HG02759 (cell line): ENCODE measurements at regions not wholly inside any gene's neighbourhood (a gene's known extent, or its start where the extent isn't known, plus 50 kb on each side); places are given as distances from the start of the nearest gene placed in this dataset.
"Not testable (repeated sequence)": the region's sequence is repeated elsewhere in the genome, so short reads cannot be mapped to it uniquely, and the experiment has no call there.

Source experiments
- ATAC-seq: cut with Tn5 transposase; IDR thresholded peaks from one replicate; pipeline ENCODE4 v1.9.1; 2021; ENCODE audit warnings: mild to moderate bottlenecking, moderate library complexity; ENCODE audit not compliant: unreplicated experiment

- peak; percentile 82 for ATAC-seq
Observed at GRCh38 chr7:10412422-10413019, 561.2 kb upstream of the PHF14 start.

- no peak for ATAC-seq
Observed at GRCh38 chr7:10418985-10419384, 554.7 kb upstream of the PHF14 start.

GRCh38 chr7:10429031-10429430 lies 544.6 kb upstream of the PHF14 start:
- ATAC-seq: no peak

- no peak for ATAC-seq
Observed at GRCh38 chr7:10429511-10429910, 544.2 kb upstream of the PHF14 start.

GRCh38 chr7:10436302-10436701 lies 537.4 kb upstream of the PHF14 start:
- no peak for ATAC-seq

- ATAC-seq: no peak
Observed at GRCh38 chr7:10439027-10439426, 534.6 kb upstream of the PHF14 start.

GRCh38 chr7:10455936-10456335 lies 517.7 kb upstream of the PHF14 start:
- no peak for ATAC-seq

GRCh38 chr7:10460474-10460873 lies 513.2 kb upstream of the PHF14 start:
- no peak for ATAC-seq

GRCh38 chr7:10463701-10464100 lies 510.0 kb upstream of the PHF14 start:
- ATAC-seq: no peak

- ATAC-seq: not testable (repeated sequence)
Observed at GRCh38 chr7:10465536-10465935, 508.1 kb upstream of the PHF14 start.

- no peak for ATAC-seq
Observed at GRCh38 chr7:10468908-10469307, 504.8 kb upstream of the PHF14 start.

GRCh38 chr7:10469476-10469875 lies 504.2 kb upstream of the PHF14 start:
- ATAC-seq: no peak

- ATAC-seq: no peak
Observed at GRCh38 chr7:10471280-10472058, 502.2 kb upstream of the PHF14 start.

GRCh38 chr7:10472115-10472514 lies 501.6 kb upstream of the PHF14 start:
- no peak for ATAC-seq

GRCh38 chr7:10473569-10473968 lies 500.1 kb upstream of the PHF14 start:
- no peak for ATAC-seq

GRCh38 chr7:10474048-10474447 lies 499.6 kb upstream of the PHF14 start:
- no peak for ATAC-seq

GRCh38 chr7:10475940-10476641 lies 497.6 kb upstream of the PHF14 start:
- no peak for ATAC-seq

- ATAC-seq: no peak
Observed at GRCh38 chr7:10476642-10477041, 497.0 kb upstream of the PHF14 start.

GRCh38 chr7:10483671-10484070 lies 490.0 kb upstream of the PHF14 start:
- no peak for ATAC-seq

- ATAC-seq: no peak
Observed at GRCh38 chr7:10484767-10485166, 488.9 kb upstream of the PHF14 start.

- not testable (repeated sequence) for ATAC-seq
Observed at GRCh38 chr7:10501206-10501884, 472.3 kb upstream of the PHF14 start.
